ENCODE measurements at regions not wholly inside any gene's neighbourhood (a gene's known extent, or its start where the extent isn't known, plus 50 kb on each side); places are given as distances from the start of the nearest gene placed in this dataset.

DNA sequence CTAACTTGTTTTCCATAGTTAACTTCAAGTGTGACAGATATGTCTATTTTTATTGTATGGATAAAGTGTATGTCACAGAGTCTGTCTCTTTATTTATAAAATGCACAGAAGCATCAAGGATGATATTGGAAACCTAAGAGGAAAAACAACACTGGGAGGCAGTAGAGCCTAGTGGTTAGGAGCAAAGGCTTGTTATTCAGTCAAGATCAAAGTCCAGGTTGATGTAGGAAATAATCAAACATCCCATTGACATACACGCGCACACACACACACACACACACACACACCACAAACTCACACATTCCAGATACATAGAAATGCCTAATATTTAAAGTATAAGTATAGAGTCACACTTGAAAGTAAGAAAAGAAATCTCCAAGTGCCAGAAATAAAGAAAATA lies 206.8 kb downstream of the CHRDL1 start:
- no TSS peak for BruUV-seq (replicated peaks)
- DNase-seq (ENCODE audit: low spot score) (no peak), ATAC-seq (no peak), FAIRE-seq (no peak)
- no peak overlapping the region for H3K4me2 ChIP-seq (ENCODE audit: low read depth, low read length)
- H3K9ac ChIP-seq (ENCODE audit: insufficient read depth, low read depth, low read length), result no peak overlapping the region
- no peak overlapping the region for H3K4me3 ChIP-seq (replicated peaks in 1 of 3; ENCODE audit: insufficient read depth in 1 of 3, low read depth in 2 of 3, low read length in 3 of 3)
- intact Hi-C loops (cut with micrococcal nuclease; ENCODE audit: unreplicated experiment) (no loop called here), in situ Hi-C loops (cut with HindIII; ENCODE audit: extremely low pct_ligation_motif_present, low pct_unique_long_range_greater_than_20kb) (no loop called here)
- H3K79me2 ChIP-seq (ENCODE audit: insufficient read depth, low read length), result no peaks in the 10 kb centered on the region
- POLR2A ChIA-PET, result no interaction called here
- TF ChIP-seq, protein P1, sequence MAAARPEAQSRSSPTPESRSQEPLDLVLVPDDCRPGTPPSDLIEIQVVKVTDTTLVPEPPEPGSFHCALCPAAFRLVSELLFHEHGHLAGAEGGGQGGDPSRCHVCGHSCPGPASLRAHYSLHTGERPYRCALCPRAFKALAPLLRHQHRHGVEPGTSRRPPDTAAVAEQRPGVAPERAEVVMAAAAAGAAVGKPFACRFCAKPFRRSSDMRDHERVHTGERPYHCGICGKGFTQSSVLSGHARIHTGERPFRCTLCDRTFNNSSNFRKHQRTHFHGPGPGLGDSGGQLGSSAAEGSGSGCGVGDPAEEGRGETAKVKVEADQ (CRISPR knock-in tag; IDR thresholded peaks at IDR 0.05; ENCODE audit: borderline replicate concordance), result no peak
- TF ChIP-seq NFATC3 (CRISPR knock-in tag; IDR thresholded peaks at IDR 0.05) (no peak), ZNF367 (CRISPR knock-in tag; IDR thresholded peaks at IDR 0.05; ENCODE audit: borderline replicate concordance) (no peak), ZNF83 (CRISPR knock-in tag; IDR thresholded peaks at IDR 0.05; ENCODE audit: borderline replicate concordance) (no peak)
- TF ChIP-seq, protein P2, sequence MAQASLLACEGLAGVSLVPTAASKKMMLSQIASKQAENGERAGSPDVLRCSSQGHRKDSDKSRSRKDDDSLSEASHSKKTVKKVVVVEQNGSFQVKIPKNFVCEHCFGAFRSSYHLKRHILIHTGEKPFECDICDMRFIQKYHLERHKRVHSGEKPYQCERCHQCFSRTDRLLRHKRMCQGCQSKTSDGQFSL (CRISPR knock-in tag; IDR thresholded peaks at IDR 0.05), result no peak
- TF ChIP-seq, protein P3, sequence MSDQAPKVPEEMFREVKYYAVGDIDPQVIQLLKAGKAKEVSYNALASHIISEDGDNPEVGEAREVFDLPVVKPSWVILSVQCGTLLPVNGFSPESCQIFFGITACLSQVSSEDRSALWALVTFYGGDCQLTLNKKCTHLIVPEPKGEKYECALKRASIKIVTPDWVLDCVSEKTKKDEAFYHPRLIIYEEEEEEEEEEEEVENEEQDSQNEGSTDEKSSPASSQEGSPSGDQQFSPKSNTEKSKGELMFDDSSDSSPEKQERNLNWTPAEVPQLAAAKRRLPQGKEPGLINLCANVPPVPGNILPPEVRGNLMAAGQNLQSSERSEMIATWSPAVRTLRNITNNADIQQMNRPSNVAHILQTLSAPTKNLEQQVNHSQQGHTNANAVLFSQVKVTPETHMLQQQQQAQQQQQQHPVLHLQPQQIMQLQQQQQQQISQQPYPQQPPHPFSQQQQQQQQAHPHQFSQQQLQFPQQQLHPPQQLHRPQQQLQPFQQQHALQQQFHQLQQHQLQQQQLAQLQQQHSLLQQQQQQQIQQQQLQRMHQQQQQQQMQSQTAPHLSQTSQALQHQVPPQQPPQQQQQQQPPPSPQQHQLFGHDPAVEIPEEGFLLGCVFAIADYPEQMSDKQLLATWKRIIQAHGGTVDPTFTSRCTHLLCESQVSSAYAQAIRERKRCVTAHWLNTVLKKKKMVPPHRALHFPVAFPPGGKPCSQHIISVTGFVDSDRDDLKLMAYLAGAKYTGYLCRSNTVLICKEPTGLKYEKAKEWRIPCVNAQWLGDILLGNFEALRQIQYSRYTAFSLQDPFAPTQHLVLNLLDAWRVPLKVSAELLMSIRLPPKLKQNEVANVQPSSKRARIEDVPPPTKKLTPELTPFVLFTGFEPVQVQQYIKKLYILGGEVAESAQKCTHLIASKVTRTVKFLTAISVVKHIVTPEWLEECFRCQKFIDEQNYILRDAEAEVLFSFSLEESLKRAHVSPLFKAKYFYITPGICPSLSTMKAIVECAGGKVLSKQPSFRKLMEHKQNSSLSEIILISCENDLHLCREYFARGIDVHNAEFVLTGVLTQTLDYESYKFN (CRISPR knock-in tag; conservative IDR thresholded peaks at IDR 0.05), result no peak
- no peaks in the 10 kb centered on the region for H4K20me1 ChIP-seq (ENCODE audit: insufficient read depth, low read length)
- no peak overlapping the region for H2AFZ ChIP-seq (ENCODE audit: low read length)
- H3K27ac ChIP-seq (ENCODE audit: extremely low read length, insufficient read depth, low read length), result no peak overlapping the region
- WGBS (ENCODE audit: low lambda C conversion rate), result 0% methylated on average over 2 of the region's 2 CpGs
- H3K9me3 ChIP-seq (ENCODE audit: low read length), result no peaks in the 10 kb centered on the region
- H3K4me1 ChIP-seq (ENCODE audit: insufficient read depth, low read length), result peaks cover 5% of the 10 kb centered on the region; the same call in 1 of the 2 replicates
- H3K27me3 ChIP-seq (ENCODE audit: control insufficient read depth in 1 of 2, insufficient read depth in 2 of 2, low read length in 2 of 2), result no peaks in the 10 kb centered on the region
- CTCF ChIA-PET (ENCODE audit: low intra/inter-chr PET ratio, low total read pairs), result no interaction called here
- H3K36me3 ChIP-seq (replicated peaks in 1 of 2; ENCODE audit: control insufficient read depth in 1 of 2, insufficient read depth in 2 of 2, low read length in 2 of 2), result no peaks in the 10 kb centered on the region

Measured in HepG2 (cell line).